Neural progenitor cell (in vitro differentiated cells): ENCODE measurements at regions not wholly inside any gene's neighbourhood (a gene's known extent, or its start where the extent isn't known, plus 50 kb on each side); places are given as distances from the start of the nearest gene placed in this dataset.

Experiments used
- EZH2 ChIP-seq: fragments of 200-600 bp; sonication (generic); IDR thresholded peaks from 2 replicates; pipeline ENCODE4 v1.6.1; 2017; ENCODE audit warnings: antibody characterized with exemption, mild to moderate bottlenecking, moderate library complexity
- EZH2phosphoT487 ChIP-seq: fragments of 200-600 bp; sonication (generic); IDR thresholded peaks from 2 replicates; pipeline ENCODE4 v1.6.1; 2017; ENCODE audit warnings: antibody characterized with exemption
- TF ChIP-seq, protein P1 (sequence below): fragments of 200-600 bp; sonication (generic); IDR thresholded peaks from 2 replicates; pipeline ENCODE4 v1.5.1; 2017; ENCODE audit warnings: antibody characterized with exemption, mild to moderate bottlenecking

DNA sequence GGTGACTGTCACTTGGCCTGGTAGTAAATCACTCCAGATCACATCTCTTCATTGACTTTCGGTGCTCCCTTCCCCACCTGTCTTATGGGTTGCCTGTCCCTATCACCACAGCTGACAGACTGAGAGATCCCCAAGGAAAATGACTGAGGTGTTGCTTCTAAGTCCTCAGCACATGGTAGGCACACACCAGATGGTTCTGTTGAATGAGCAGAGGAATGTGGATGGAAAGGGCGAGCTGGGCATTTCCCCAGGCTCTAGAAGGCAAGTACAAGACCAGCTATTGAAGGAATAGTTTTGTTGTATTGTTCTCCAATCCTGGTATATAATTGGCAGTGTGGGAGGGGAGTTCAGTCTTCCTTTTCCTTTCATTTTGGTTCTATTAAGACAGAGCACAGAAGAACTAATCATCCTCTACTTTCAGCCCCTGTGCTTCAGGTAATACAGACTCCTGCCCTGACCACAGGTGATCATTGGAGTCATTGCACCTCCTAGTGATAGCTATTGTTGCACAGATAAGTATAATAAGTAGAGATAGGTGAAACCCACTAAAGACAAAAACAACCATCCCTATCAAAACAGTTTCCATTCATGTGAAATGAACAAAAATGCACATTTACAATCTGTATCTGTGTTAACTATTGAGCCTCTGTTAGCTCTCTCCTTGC is 158.6 kb downstream of the TRAM1L1 start:
- TF ChIP-seq, protein P1, sequence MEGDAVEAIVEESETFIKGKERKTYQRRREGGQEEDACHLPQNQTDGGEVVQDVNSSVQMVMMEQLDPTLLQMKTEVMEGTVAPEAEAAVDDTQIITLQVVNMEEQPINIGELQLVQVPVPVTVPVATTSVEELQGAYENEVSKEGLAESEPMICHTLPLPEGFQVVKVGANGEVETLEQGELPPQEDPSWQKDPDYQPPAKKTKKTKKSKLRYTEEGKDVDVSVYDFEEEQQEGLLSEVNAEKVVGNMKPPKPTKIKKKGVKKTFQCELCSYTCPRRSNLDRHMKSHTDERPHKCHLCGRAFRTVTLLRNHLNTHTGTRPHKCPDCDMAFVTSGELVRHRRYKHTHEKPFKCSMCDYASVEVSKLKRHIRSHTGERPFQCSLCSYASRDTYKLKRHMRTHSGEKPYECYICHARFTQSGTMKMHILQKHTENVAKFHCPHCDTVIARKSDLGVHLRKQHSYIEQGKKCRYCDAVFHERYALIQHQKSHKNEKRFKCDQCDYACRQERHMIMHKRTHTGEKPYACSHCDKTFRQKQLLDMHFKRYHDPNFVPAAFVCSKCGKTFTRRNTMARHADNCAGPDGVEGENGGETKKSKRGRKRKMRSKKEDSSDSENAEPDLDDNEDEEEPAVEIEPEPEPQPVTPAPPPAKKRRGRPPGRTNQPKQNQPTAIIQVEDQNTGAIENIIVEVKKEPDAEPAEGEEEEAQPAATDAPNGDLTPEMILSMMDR: no peak
- TF ChIP-seq EZH2 (no peak), EZH2phosphoT487 (no peak)
